ENCODE measurements at regions not wholly inside any gene's neighbourhood (a gene's known extent, or its start where the extent isn't known, plus 50 kb on each side); places are given as distances from the start of the nearest gene placed in this dataset.

DNA sequence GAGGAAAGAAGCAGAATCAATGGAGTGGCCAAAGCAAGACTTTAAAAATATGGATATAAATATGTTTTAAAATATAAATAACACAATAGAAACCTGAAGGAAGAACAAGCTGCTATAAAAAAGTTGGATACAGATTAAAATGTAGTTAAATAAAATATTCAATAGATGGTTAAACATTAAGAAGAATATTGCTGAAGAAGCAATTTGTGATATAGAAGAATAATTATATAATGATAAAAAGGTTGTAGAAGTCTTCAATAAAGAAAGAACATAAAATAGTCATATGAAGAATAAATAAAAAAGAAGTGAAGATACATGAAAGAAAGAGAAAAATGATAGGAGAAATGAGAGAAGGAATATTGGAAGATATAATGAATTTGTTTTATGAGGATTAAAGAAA lies 392.0 kb downstream of the DSC3 start:
- intact Hi-C loops (cut with DNase I), result no loop called here

DNA sequence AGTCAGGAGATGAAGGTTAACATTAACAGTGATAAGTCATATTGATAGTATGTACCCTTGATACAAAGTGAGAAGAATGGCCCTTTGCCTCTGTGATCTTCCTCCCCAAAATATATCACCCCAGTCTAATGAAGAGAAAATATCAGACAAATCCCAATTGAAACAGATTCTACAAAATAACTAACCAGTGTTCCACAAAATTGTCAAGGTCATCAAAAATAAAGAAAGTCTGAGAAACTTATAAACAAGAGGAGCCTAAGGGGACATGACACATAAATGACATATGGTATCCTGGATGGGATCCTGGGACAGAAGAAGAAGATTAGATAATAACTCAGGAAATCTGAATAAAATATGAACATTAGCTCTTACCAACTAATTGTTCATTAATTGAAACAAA lies 398.4 kb downstream of the DSC3 start:
- Histone ChIP-seq H3K36me3 (replicated peaks in 1 of 2; ENCODE audit: insufficient read depth in 1 of 2, low read depth in 2 of 2) (no peaks in the 10 kb centered on the region), H3K4me1 (no peaks in the 10 kb centered on the region), H3K27ac (no peak overlapping the region), H3K27me3 (no peaks in the 10 kb centered on the region), H3K9me3 (no peaks in the 10 kb centered on the region), H3K4me3 (no peak overlapping the region)
- ATAC-seq, result no peak
- intact Hi-C loops (cut with DNase I), result no loop called here
- DNase-seq, result no peak
- no peak for TF ChIP-seq POLR2A (IDR thresholded peaks at IDR 0.05)
- TF ChIP-seq, protein P1, sequence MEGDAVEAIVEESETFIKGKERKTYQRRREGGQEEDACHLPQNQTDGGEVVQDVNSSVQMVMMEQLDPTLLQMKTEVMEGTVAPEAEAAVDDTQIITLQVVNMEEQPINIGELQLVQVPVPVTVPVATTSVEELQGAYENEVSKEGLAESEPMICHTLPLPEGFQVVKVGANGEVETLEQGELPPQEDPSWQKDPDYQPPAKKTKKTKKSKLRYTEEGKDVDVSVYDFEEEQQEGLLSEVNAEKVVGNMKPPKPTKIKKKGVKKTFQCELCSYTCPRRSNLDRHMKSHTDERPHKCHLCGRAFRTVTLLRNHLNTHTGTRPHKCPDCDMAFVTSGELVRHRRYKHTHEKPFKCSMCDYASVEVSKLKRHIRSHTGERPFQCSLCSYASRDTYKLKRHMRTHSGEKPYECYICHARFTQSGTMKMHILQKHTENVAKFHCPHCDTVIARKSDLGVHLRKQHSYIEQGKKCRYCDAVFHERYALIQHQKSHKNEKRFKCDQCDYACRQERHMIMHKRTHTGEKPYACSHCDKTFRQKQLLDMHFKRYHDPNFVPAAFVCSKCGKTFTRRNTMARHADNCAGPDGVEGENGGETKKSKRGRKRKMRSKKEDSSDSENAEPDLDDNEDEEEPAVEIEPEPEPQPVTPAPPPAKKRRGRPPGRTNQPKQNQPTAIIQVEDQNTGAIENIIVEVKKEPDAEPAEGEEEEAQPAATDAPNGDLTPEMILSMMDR (IDR thresholded peaks at IDR 0.05), result no peak

More for the DNA sequence above, 392.0 kb downstream of the DSC3 start:
- ATAC-seq (no peak), DNase-seq (no peak)
- H3K9me3 ChIP-seq, result no peaks in the 10 kb centered on the region
- TF ChIP-seq, protein P1 (IDR thresholded peaks at IDR 0.05), result no peak
- no peak for TF ChIP-seq POLR2A (IDR thresholded peaks at IDR 0.05)
- H3K27ac ChIP-seq, result no peak overlapping the region
- H3K36me3 ChIP-seq (replicated peaks in 1 of 2; ENCODE audit: insufficient read depth in 1 of 2, low read depth in 2 of 2), result no peaks in the 10 kb centered on the region
- H3K27me3 ChIP-seq, result no peaks in the 10 kb centered on the region
- no peak overlapping the region for H3K4me3 ChIP-seq
- no peaks in the 10 kb centered on the region for H3K4me1 ChIP-seq

DNA sequence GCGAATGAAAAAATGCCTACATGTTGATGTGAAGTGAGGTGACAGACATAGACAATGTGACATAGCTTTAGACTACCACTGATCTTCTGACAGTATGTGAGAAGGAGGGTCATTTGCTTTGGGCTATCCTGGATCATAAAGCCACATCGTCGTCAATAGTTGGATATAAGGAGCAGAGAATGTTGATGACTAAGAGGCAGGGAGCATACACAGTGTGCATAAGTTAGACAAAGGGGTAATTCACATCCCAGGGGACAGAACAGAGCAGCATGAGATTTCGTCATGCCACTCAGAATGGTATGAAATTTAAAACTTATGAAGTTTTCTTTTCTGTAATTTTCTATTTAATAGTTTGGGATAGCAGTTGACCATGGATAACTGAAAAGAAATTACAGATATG lies 403.2 kb downstream of the DSC3 start:
- DNase-seq, result no peak
- Histone ChIP-seq H3K4me3 (no peak overlapping the region), H3K27ac (no peak overlapping the region), H3K27me3 (no peaks in the 10 kb centered on the region), H3K9me3 (no peaks in the 10 kb centered on the region), H3K36me3 (replicated peaks in 1 of 2; ENCODE audit: insufficient read depth in 1 of 2, low read depth in 2 of 2) (no peaks in the 10 kb centered on the region), H3K4me1 (no peaks in the 10 kb centered on the region)
- intact Hi-C loops (cut with DNase I), result no loop called here
- TF ChIP-seq, protein P1 (IDR thresholded peaks at IDR 0.05), result no peak
- TF ChIP-seq POLR2A (IDR thresholded peaks at IDR 0.05), result no peak
- ATAC-seq, result no peak
- 53 to 73% methylated on average over 4 of the region's 4 CpGs for WGBS, 2 donors

DNA sequence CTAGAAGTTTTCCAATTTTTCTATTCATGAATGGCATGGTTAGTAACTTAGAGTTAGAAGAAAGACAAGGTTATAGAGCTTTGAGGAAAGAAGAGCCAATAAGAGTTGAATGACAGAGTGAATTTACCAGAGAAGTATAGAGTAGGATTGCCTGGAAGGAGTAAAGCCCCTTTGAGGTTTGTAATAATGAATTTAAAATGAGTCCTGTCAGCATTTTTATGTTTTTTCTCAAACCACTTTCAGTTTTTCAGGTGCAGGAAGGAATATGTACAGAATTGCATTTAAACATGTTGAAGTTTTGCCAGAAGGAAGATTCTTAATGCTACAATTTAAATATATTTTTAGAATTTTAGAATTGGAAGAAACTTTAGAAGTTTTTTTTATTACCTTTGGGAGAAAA lies 408.3 kb downstream of the DSC3 start:
- ATAC-seq (no peak), DNase-seq (no peak)
- intact Hi-C loops (cut with DNase I), result no loop called here
- no peaks in the 10 kb centered on the region for H3K4me1 ChIP-seq
- H3K9me3 ChIP-seq, result no peaks in the 10 kb centered on the region
- no peak overlapping the region for H3K4me3 ChIP-seq
- no peaks in the 10 kb centered on the region for H3K27me3 ChIP-seq
- H3K36me3 ChIP-seq (replicated peaks in 1 of 2; ENCODE audit: insufficient read depth in 1 of 2, low read depth in 2 of 2), result no peaks in the 10 kb centered on the region
- TF ChIP-seq, protein P1 (IDR thresholded peaks at IDR 0.05), result no peak
- TF ChIP-seq POLR2A (IDR thresholded peaks at IDR 0.05), result no peak
- H3K27ac ChIP-seq, result no peak overlapping the region

DNA sequence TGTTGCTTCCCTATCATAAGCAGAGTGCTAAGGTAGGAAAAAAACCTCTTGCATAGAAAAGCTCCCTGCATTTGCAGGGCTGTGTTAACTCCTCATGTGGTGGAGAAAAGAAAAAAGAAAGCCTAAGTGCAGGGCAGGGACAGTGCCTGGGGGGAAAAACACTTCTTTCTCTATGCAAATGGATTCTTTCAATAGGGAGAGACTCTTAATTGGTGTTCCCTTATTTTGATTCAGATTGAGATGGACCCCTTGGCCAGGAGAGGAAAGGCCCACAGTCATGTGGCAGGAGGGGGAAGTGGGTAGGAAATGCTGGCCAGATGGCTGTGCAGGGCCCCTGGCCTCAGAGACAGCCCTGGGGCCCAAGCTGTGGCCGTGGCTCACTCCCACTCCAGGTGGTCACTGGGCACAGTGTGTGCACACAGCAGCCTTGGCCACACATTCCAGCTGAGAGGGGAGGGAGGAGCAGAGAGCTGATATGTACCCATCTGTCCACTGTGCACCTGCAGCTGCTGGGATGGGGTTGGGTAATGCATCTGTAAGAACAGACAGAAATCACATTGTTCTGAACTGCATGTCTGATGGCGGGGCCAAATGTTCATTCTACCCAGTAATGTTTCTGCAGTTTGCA lies 410.4 kb downstream of the DSC3 start:
- Histone ChIP-seq H3K4me1 (no peaks in the 10 kb centered on the region), H3K27ac (no peak overlapping the region), H3K9me3 (no peaks in the 10 kb centered on the region), H3K27me3 (no peaks in the 10 kb centered on the region), H3K4me3 (no peak overlapping the region), H3K36me3 (replicated peaks in 1 of 2; ENCODE audit: insufficient read depth in 1 of 2, low read depth in 2 of 2) (no peaks in the 10 kb centered on the region)
- intact Hi-C loops (cut with DNase I), result no loop called here
- WGBS, 2 donors, result 36 to 61% methylated on average over 2 of the region's 2 CpGs
- DNase-seq, result no peak
- no peak for ATAC-seq
- TF ChIP-seq, protein P1 (IDR thresholded peaks at IDR 0.05), result no peak
- TF ChIP-seq POLR2A (IDR thresholded peaks at IDR 0.05), result no peak

All from body of pancreas (tissue), 4 donors.